SK-N-SH (cell line): ENCODE measurements at regions not wholly inside any gene's neighbourhood (a gene's known extent, or its start where the extent isn't known, plus 50 kb on each side); places are given as distances from the start of the nearest gene placed in this dataset.

ENCODE experiments used
- CTCF ChIA-PET: fragments of 300-600, 350-600 bp; formaldehyde crosslinking; extraction: SDS; loops from one replicate; lab custom pipeline; 2021; lab: Yijun Ruan, JAX
- POLR2A ChIA-PET: fragments of 350-600 bp; sonication (Branson Sonifier 250); formaldehyde crosslinking; extraction: SDS; loops from one replicate; lab custom pipeline; 2020; ENCODE audit warnings: antibody characterized with exemption, inconsistent platforms; lab: Yijun Ruan, JAX
- DNase-seq: peaks from one replicate; pipeline ENCODE4 v3.0.0; 2012
- H2AFZ ChIP-seq: fragments of 200-600 bp; sonication (generic); 2 replicates; pipeline ENCODE4 v1.8.1; 2016; ENCODE audit warnings: antibody characterized with exemption, mild to moderate bottlenecking, low read depth
- H3F3A ChIP-seq: fragments of 200-600 bp; sonication (generic); replicated peaks from 2 replicates; pipeline ENCODE3; 2016; ENCODE audit warnings: antibody characterized with exemption, mild to moderate bottlenecking; ENCODE audit not compliant: insufficient read depth
- H3K27ac ChIP-seq, 2 experiments: fragments of 200-500 bp in 1 of 2; fragments of 200-600 bp in 1 of 2; sonication (Bioruptor generic) in 1 of 2; sonication (generic), shearing (Covaris generic) in 1 of 2; 2 replicates each; pipeline versions ENCODE4 v1.5.1 to v1.6.1; 2014 to 2016; ENCODE audit warnings: low read depth in 2 of 2, inconsistent platforms in 1 of 2, low read length in 1 of 2, mild to moderate bottlenecking in 1 of 2, mixed read lengths in 1 of 2
- H3K27me3 ChIP-seq: fragments of 200-600 bp; sonication (generic), shearing (Covaris generic); 2 replicates; pipeline ENCODE4 v1.6.1; 2016; ENCODE audit warnings: mixed run types; ENCODE audit not compliant: insufficient read depth
- H3K36me3 ChIP-seq, 2 experiments: fragments of 200-500 bp in 1 of 2; fragments of 200-600 bp in 1 of 2; sonication (Bioruptor generic) in 1 of 2; sonication (generic) in 1 of 2; replicated peaks in 1 of 2; 2 replicates each; pipeline versions ENCODE3 to v1.5.1; 2014 to 2016; ENCODE audit warnings: low read length in 1 of 2, mild to moderate bottlenecking in 1 of 2; ENCODE audit not compliant: insufficient read depth in 2 of 2, control insufficient read depth in 1 of 2
- H3K4me1 ChIP-seq, 2 experiments: fragments of 200-500 bp in 1 of 2; fragments of 200-600 bp in 1 of 2; sonication (Bioruptor generic) in 1 of 2; sonication (generic), shearing (Covaris generic) in 1 of 2; 2 replicates each; pipeline versions ENCODE4 v1.5.1 to v1.6.1; 2014 to 2016; ENCODE audit warnings: low read depth in 1 of 2, low read length in 1 of 2, mixed run types in 1 of 2; ENCODE audit not compliant: insufficient read depth in 2 of 2, control insufficient read depth in 1 of 2
- H3K4me2 ChIP-seq: fragments of 200-600 bp; sonication (generic), shearing (Covaris generic); 2 replicates; pipeline ENCODE4 v1.6.1; 2017; ENCODE audit warnings: mixed run types
- H3K4me3 ChIP-seq, 2 experiments: fragments of 200-500 bp in 1 of 2; fragments of 200-600 bp in 1 of 2; sonication (Bioruptor generic) in 1 of 2; sonication (generic), shearing (Covaris generic) in 1 of 2; 2 replicates each; pipeline versions ENCODE4 v1.5.1 to v1.8.1; 2014 to 2016; ENCODE audit warnings: low read depth in 2 of 2, inconsistent platforms in 1 of 2, low read length in 1 of 2, mild to moderate bottlenecking in 1 of 2, mixed read lengths in 1 of 2, moderate library complexity in 1 of 2
- H3K79me2 ChIP-seq: fragments of 200-600 bp; sonication (generic); 2 replicates; pipeline ENCODE4 v1.8.1; 2017; ENCODE audit warnings: mild to moderate bottlenecking; ENCODE audit not compliant: insufficient read depth
- H3K9ac ChIP-seq: fragments of 200-600 bp; sonication (generic); 2 replicates; pipeline ENCODE4 v1.6.1; 2017; ENCODE audit warnings: mixed run types
- H3K9me2 ChIP-seq: fragments of 200-600 bp; sonication (generic); 2 replicates; pipeline ENCODE4 v1.6.1; 2017; ENCODE audit warnings: mixed run types
- H3K9me3 ChIP-seq: fragments of 200-600 bp; sonication (generic); 2 replicates; pipeline ENCODE4 v1.6.1; 2017; ENCODE audit warnings: mixed run types, mild to moderate bottlenecking, moderate library complexity
- H4K20me1 ChIP-seq: fragments of 200-600 bp; sonication (generic); 2 replicates; pipeline ENCODE4 v1.6.1; 2017; ENCODE audit warnings: mild to moderate bottlenecking, mixed run types; ENCODE audit not compliant: insufficient read depth
- CHD2 ChIP-seq: fragments of 150-350 bp; IDR thresholded peaks from 2 replicates; pipeline ENCODE4 v1.6.1; 2018; ENCODE audit warnings: low read length; ENCODE audit not compliant: partially characterized antibody
- ELF1 ChIP-seq: IDR thresholded peaks from 2 replicates; pipeline ENCODE4 v1.4.0; 2012
- EP300 ChIP-seq, 2 experiments: IDR thresholded peaks; 2 replicates each; pipeline versions ENCODE4 v1.4.0 to v1.6.1; 2012; ENCODE audit warnings: borderline replicate concordance in 1 of 2, low read depth in 1 of 2, low read length in 1 of 2
- FOSL2 ChIP-seq: IDR thresholded peaks from 2 replicates; pipeline ENCODE4 v1.4.0; 2012; ENCODE audit warnings: low read depth, mild to moderate bottlenecking, moderate library complexity, borderline replicate concordance
- FOXJ3 ChIP-seq: sonication (generic); formaldehyde crosslinking; IDR thresholded peaks from 2 replicates; pipeline ENCODE4 v1.5.1; 2020; ENCODE audit warnings: mild to moderate bottlenecking, missing genetic modification reagents
- FOXM1 ChIP-seq: IDR thresholded peaks from 2 replicates; pipeline ENCODE4 v1.4.0; 2012; ENCODE audit warnings: low read depth, mild to moderate bottlenecking
- MEF2A ChIP-seq: IDR thresholded peaks from 2 replicates; pipeline ENCODE4 v1.4.0; 2012; ENCODE audit warnings: low read depth, borderline replicate concordance
- NFIC ChIP-seq: IDR thresholded peaks from 2 replicates; pipeline ENCODE4 v1.4.0; 2012; ENCODE audit warnings: borderline replicate concordance
- POLR2AphosphoS5 ChIP-seq: IDR thresholded peaks from 2 replicates; pipeline ENCODE4 v1.6.1; 2012; ENCODE audit warnings: low read depth, low read length
- RAD21 ChIP-seq: IDR thresholded peaks from 2 replicates; pipeline ENCODE4 v1.6.1; 2012; ENCODE audit warnings: mild to moderate bottlenecking, low read length
- REST ChIP-seq: IDR thresholded peaks from 2 replicates; pipeline ENCODE4 v1.6.1; 2012; ENCODE audit warnings: mild to moderate bottlenecking, low read depth, low read length, moderate library complexity
- TCF12 ChIP-seq: IDR thresholded peaks from 2 replicates; pipeline ENCODE4 v1.4.0; 2012
- YY1 ChIP-seq: IDR thresholded peaks from 2 replicates; pipeline ENCODE4 v1.4.0; 2012; ENCODE audit warnings: low read depth, mild to moderate bottlenecking
- WGBS: methylation state at CpG from one replicate; pipeline ENCODE4 v1.1.6; 2017; ENCODE audit warnings: low lambda C conversion rate; 5-methylcytosine and 5-hydroxymethylcytosine counted together
- TF ChIP-seq, protein P1 (sequence below): IDR thresholded peaks from 2 replicates; pipeline ENCODE4 v1.4.0; 2012; ENCODE audit warnings: low read depth, borderline replicate concordance
- TF ChIP-seq, protein P2 (sequence below): fragments of 150-350 bp; IDR thresholded peaks from 2 replicates; pipeline ENCODE4 v1.6.1; 2017; ENCODE audit warnings: antibody characterized with exemption, low read length, low read depth, borderline replicate concordance

DNA sequence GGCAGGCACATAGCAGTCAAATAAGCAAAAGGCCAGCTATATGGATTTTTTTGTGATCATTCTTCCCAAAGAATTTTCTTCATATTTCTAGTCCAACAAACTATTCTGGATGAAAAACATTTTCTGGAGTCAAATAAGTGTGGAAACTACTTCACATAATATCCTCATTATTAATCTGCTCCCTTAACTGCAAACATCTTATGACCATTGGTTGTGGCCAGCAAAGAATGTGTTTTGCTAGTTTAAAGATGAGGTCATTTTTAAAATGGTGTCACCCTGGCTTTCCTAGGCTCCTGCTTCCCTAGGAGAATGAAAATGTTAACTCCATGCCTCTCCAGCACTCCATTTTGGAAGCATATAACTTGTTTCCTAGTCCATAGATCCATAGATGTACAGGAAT is 118.8 kb downstream of the SST start (continued):
- TF ChIP-seq NFIC, result no peak
- no peak for TF ChIP-seq YY1
- TF ChIP-seq CHD2, result no peak
- TF ChIP-seq MEF2A, result no peak
- no peak for TF ChIP-seq TCF12
- TF ChIP-seq, protein P1, sequence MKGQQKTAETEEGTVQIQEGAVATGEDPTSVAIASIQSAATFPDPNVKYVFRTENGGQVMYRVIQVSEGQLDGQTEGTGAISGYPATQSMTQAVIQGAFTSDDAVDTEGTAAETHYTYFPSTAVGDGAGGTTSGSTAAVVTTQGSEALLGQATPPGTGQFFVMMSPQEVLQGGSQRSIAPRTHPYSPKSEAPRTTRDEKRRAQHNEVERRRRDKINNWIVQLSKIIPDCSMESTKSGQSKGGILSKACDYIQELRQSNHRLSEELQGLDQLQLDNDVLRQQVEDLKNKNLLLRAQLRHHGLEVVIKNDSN, result no peak
- no peak for TF ChIP-seq RAD21
- TF ChIP-seq FOXM1, result no peak
- TF ChIP-seq, protein P2, sequence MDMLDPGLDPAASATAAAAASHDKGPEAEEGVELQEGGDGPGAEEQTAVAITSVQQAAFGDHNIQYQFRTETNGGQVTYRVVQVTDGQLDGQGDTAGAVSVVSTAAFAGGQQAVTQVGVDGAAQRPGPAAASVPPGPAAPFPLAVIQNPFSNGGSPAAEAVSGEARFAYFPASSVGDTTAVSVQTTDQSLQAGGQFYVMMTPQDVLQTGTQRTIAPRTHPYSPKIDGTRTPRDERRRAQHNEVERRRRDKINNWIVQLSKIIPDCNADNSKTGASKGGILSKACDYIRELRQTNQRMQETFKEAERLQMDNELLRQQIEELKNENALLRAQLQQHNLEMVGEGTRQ, result no peak

- WGBS, result 18% methylated on average over 1 of the region's 1 CpG
- Histone ChIP-seq H4K20me1 (no peaks in the 10 kb centered on the region), H3K27ac (no peak overlapping the region), H3F3A (no peaks in the 10 kb centered on the region), H3K9me2 (no peaks in the 10 kb centered on the region), H3K36me3 (no peaks in the 10 kb centered on the region), H3K4me1 (no peaks in the 10 kb centered on the region), H3K4me3 (no peak overlapping the region), H3K4me2 (no peak overlapping the region), H3K9me3 (no peaks in the 10 kb centered on the region), H3K27me3 (no peaks in the 10 kb centered on the region; the same call in 1 of the 2 replicates), H3K9ac (no peak overlapping the region), H2AFZ (no peak overlapping the region), H3K79me2 (no peaks in the 10 kb centered on the region)
- CTCF ChIA-PET, result no interaction called here
- no peak for TF ChIP-seq FOXJ3 (CRISPR knock-in tag)
- POLR2A ChIA-PET, result no interaction called here
- DNase-seq, result no peak
Measured at GRCh38 chr3:187550446-187550845, 119.7 kb downstream of the SST start.

DNA sequence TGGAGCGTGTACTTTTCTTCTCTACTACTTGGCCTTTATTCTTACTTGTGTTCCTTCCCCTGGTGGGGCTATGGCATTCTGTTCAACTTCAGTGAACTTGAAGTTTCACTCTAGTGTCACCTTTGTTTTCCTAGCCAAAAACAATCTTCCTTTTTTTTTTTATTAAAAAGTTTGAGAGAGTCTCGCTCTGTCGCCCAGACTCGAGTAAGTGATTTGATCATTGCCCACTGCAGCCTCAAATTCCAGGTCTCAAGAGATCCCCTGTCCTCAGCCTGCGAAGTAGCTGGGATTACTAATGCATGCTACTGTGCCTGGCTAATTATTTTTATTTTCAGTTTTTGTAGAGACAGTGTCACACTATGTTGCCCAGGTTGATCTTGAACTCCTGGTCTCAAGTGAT is 124.8 kb downstream of the SST start:
- no peak overlapping the region for H3K27ac ChIP-seq
- H4K20me1 ChIP-seq, result no peaks in the 10 kb centered on the region
- POLR2A ChIA-PET, result no interaction called here
- 9% methylated on average over 5 of the region's 5 CpGs for WGBS
- no peak for DNase-seq
- CTCF ChIA-PET, result no interaction called here
- TF ChIP-seq RAD21 (no peak), FOSL2 (no peak), POLR2AphosphoS5 (no peak), ELF1 (no peak), TCF12 (no peak), REST (no peak), EP300 (IDR thresholded peaks at IDR 0.05; ENCODE audit: borderline replicate concordance in 1 of 2, low read depth in 1 of 2, low read length in 1 of 2) (no peak)
- TF ChIP-seq, protein P1, result no peak
- TF ChIP-seq, protein P2, result no peak
- H3K27me3 ChIP-seq, result no peaks in the 10 kb centered on the region; the same call in 1 of the 2 replicates
- no peaks in the 10 kb centered on the region for H3K9me2 ChIP-seq
- peaks cover 2% of the 10 kb centered on the region for H3F3A ChIP-seq
- no peaks in the 10 kb centered on the region for H3K79me2 ChIP-seq
- H3K9ac ChIP-seq, result no peak overlapping the region
- no peak overlapping the region for H3K4me3 ChIP-seq
- H3K4me1 ChIP-seq, result no peaks in the 10 kb centered on the region
- no peaks in the 10 kb centered on the region for H3K9me3 ChIP-seq
- no peak overlapping the region for H3K4me2 ChIP-seq
- H3K36me3 ChIP-seq, result no peaks in the 10 kb centered on the region
- no peak overlapping the region for H2AFZ ChIP-seq
